ENCODE measurements at regions not wholly inside any gene's neighbourhood (a gene's known extent, or its start where the extent isn't known, plus 50 kb on each side); places are given as distances from the start of the nearest gene placed in this dataset.

DNA sequence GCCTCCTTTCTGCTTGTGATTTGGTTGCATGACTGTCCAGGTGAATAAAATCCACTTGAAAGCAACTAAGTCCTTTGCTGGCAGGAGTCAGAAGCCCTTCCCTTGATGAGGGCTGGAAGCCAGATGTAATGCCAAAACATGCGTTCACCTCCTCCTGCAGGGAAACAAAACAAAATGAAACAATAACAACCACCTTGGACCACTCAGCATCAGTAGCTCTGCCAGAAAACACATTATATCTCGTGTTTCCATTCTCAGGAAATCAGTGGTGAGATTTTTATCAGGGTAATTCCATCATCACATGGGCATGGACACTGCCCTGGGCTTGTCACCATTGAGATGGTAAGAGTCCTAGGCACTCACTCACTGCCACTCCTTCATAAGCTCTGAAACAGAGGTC is 350.3 kb upstream of the ACTBL2 start:
- no peak for TF ChIP-seq CTCF (IDR thresholded peaks at IDR 0.05 in 4 of 5, conservative IDR thresholded peaks at IDR 0.05 in 1 of 5)
- no peak for TF ChIP-seq POLR2A (IDR thresholded peaks at IDR 0.05)
